ENCODE measurements at regions not wholly inside any gene's neighbourhood (a gene's known extent, or its start where the extent isn't known, plus 50 kb on each side); places are given as distances from the start of the nearest gene placed in this dataset.

DNA sequence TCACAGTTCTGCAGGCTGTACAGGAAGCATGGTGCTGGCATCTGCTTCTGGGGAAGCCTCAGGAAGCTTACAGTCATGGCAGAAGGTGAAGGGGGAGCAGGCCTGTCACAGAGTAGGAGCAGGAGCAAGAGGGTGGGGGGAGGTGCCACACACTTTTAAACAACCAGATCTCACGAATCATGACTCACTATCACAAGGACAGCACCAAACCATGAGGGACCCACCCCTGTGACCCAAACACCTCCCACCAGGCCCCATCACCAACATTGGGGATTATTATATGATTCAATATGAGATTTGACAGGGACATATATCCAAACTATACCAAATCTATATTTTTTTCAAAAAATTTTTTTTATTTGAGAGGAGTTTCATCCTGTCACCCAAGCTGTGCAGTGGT lies 51.0 kb upstream of the GLS start:
- H3K36me3 ChIP-seq (ENCODE audit: control insufficient read depth in 2 of 4, insufficient read depth in 4 of 4, low read length in 3 of 4): no peaks in the 10 kb centered on the region
- H3K23ac ChIP-seq (ENCODE audit: insufficient read length): no peak overlapping the region
- no peak overlapping the region for H3K4ac ChIP-seq (replicated peaks; ENCODE audit: insufficient read length, low read depth, low read length)
- no peak overlapping the region for H2BK5ac ChIP-seq (ENCODE audit: low read depth, low read length)
- no peaks in the 10 kb centered on the region for H3K79me1 ChIP-seq (ENCODE audit: low read depth, low read length)
- H4K20me1 ChIP-seq (replicated peaks in 1 of 2; ENCODE audit: control insufficient read depth in 1 of 2, insufficient read depth in 2 of 2, low read length in 2 of 2): no peaks in the 10 kb centered on the region
- ChIA-PET CTCF (ENCODE audit: partially characterized antibody) (interaction anchor here (1.0 kb wide), 1 partner anchor 10 kb away, joined by 3 read pairs; no protein-coding TSS in a partner anchor), POLR2A (ENCODE audit: partially characterized antibody) (no interaction called here)
- H3K27me3 ChIP-seq (replicated peaks in 1 of 4; ENCODE audit: control insufficient read depth in 3 of 4, extremely low read depth in 1 of 4, insufficient read depth in 3 of 4, low read length in 3 of 4): no peaks in the 10 kb centered on the region
- H2BK120ac ChIP-seq (replicated peaks; ENCODE audit: low read depth, low read length): no peak overlapping the region
- 94% methylated on average over 1 of the region's 1 CpG; no CpG with 5 or more reads in 1 of the 2 experiments for WGBS, 2 experiments (ENCODE audit: extremely low coverage in 1 of 2, insufficient coverage in 1 of 2, insufficient read length in 1 of 2, insufficient replicate concordance in 2 of 2, low coverage in 1 of 2, low lambda C conversion rate in 2 of 2, missing lambda C conversion rate in 1 of 2)
- no peak overlapping the region for H3K4me2 ChIP-seq (ENCODE audit: insufficient read depth in 1 of 2, low read depth in 2 of 2, low read length in 2 of 2)
- TF ChIP-seq BACH1 (IDR thresholded peaks at IDR 0.05; ENCODE audit: low read length): no peak
- no peak for TF ChIP-seq FOSL1 (IDR thresholded peaks at IDR 0.05; ENCODE audit: insufficient read depth, low read depth, low read length)
- TF ChIP-seq PHF8 (conservative IDR thresholded peaks at IDR 0.05; ENCODE audit: low read depth, low read length): no peak
- TF ChIP-seq KDM5A (IDR thresholded peaks at IDR 0.05; ENCODE audit: low read length): no peak
- no peak overlapping the region for H3K9ac ChIP-seq (replicated peaks in 1 of 4; ENCODE audit: extremely low read depth in 1 of 4, low read depth in 3 of 4, low read length in 3 of 4)
- no peak overlapping the region for H2BK15ac ChIP-seq (ENCODE audit: low read length)
- H2BK20ac ChIP-seq (ENCODE audit: low read length): no peak overlapping the region
- H3K23me2 ChIP-seq (ENCODE audit: low read depth, low read length): no peaks in the 10 kb centered on the region
- no peak for FAIRE-seq
- H3K27ac ChIP-seq (ENCODE audit: low read depth, low read length): no peak overlapping the region
- no peak overlapping the region for H3K56ac ChIP-seq (replicated peaks; ENCODE audit: insufficient read length, low read depth, low read length)
- no peaks in the 10 kb centered on the region for H3K4me1 ChIP-seq (replicated peaks in 1 of 4; ENCODE audit: control insufficient read depth in 3 of 4, insufficient read depth in 4 of 4, low read length in 3 of 4)
- H3K18ac ChIP-seq (ENCODE audit: extremely low read depth, low read length): no peak overlapping the region
- no peaks in the 10 kb centered on the region for H3K79me2 ChIP-seq (ENCODE audit: control insufficient read depth in 1 of 2, insufficient read depth in 2 of 2, low read length in 2 of 2)
- no peaks in the 10 kb centered on the region for H3K9me3 ChIP-seq (ENCODE audit: insufficient read depth in 2 of 2, low read depth in 1 of 2, low read length in 1 of 2)
- H3K4me3 ChIP-seq (ENCODE audit: extremely low read depth in 1 of 4, insufficient read depth in 2 of 4, low read depth in 3 of 4, low read length in 4 of 4): no peak overlapping the region
- H4K91ac ChIP-seq (replicated peaks; ENCODE audit: insufficient read length, low read length): no peak overlapping the region
- no peak overlapping the region for H4K5ac ChIP-seq (ENCODE audit: insufficient read length, low read depth, low read length)
- no peak overlapping the region for H2AFZ ChIP-seq (ENCODE audit: low read length)
- no peak for DNase-seq (ENCODE audit: low read depth in 1 of 2, low spot score in 2 of 2)
- no peak overlapping the region for H4K8ac ChIP-seq (ENCODE audit: extremely low read depth, insufficient read depth, low read length)
- no peak overlapping the region for H2AK5ac ChIP-seq (ENCODE audit: low read depth, low read length)
- H3K14ac ChIP-seq (ENCODE audit: insufficient read length): no peak overlapping the region
- H2BK12ac ChIP-seq (ENCODE audit: low read depth, low read length): no peak overlapping the region
